Smooth muscle cell (in vitro differentiated cells): ENCODE measurements at regions not wholly inside any gene's neighbourhood (a gene's known extent, or its start where the extent isn't known, plus 50 kb on each side); places are given as distances from the start of the nearest gene placed in this dataset.

ENCODE experiments used
- DNase-seq: peaks from one replicate; lab custom pipeline; 2025; ENCODE audit not compliant: unreplicated experiment; lab: John Stamatoyannopoulos, UW
- H2AFZ ChIP-seq: fragments of 200-600 bp; sonication (generic); 2 replicates; pipeline ENCODE4 v1.6.0; 2016; ENCODE audit warnings: antibody characterized with exemption, low read depth, mild to moderate bottlenecking
- H3F3A ChIP-seq: fragments of 200-600 bp; sonication (generic); 2 replicates; pipeline ENCODE4 v1.6.0; 2017; ENCODE audit warnings: antibody characterized with exemption, low read depth
- H3K27ac ChIP-seq: fragments of 200-600 bp; sonication (generic); 2 replicates; pipeline ENCODE4 v1.5.1; 2016; ENCODE audit warnings: low read depth, mild to moderate bottlenecking
- H3K27me3 ChIP-seq: fragments of 200-600 bp; sonication (generic); 2 replicates; pipeline ENCODE4 v1.6.1; 2016; ENCODE audit warnings: low read depth, mild to moderate bottlenecking
- H3K36me3 ChIP-seq: fragments of 200-600 bp; sonication (generic); 2 replicates; pipeline ENCODE4 v1.5.1; 2016; ENCODE audit warnings: low read depth
- H3K4me1 ChIP-seq: fragments of 200-600 bp; sonication (generic); 2 replicates; pipeline ENCODE4 v1.5.1; 2016; ENCODE audit warnings: low read depth
- H3K4me2 ChIP-seq: fragments of 200-600 bp; sonication (generic); 2 replicates; pipeline ENCODE4 v1.6.0; 2016; ENCODE audit warnings: mild to moderate bottlenecking
- H3K4me3 ChIP-seq: fragments of 200-600 bp; sonication (generic); 2 replicates; pipeline ENCODE4 v1.5.1; 2016; ENCODE audit warnings: mild to moderate bottlenecking
- H3K79me2 ChIP-seq: fragments of 200-600 bp; sonication (generic); 2 replicates; pipeline ENCODE4 v1.6.0; 2016; ENCODE audit warnings: low read depth, mild to moderate bottlenecking
- H3K9ac ChIP-seq: fragments of 200-600 bp; sonication (generic); 2 replicates; pipeline ENCODE4 v1.6.0; 2016; ENCODE audit warnings: low read depth
- H3K9me3 ChIP-seq: fragments of 200-600 bp; sonication (generic); replicated peaks from 2 replicates; pipeline ENCODE4 v1.5.1; 2016; ENCODE audit warnings: low read depth
- H4K20me1 ChIP-seq: fragments of 200-600 bp; sonication (generic); 2 replicates; pipeline ENCODE4 v1.6.0; 2016; ENCODE audit warnings: low read depth
- CTCF ChIP-seq: fragments of 200-600 bp; sonication (generic); IDR thresholded peaks from 2 replicates; pipeline ENCODE4 v1.5.1; 2017; ENCODE audit warnings: borderline replicate concordance, mild to moderate bottlenecking, antibody characterized with exemption; ENCODE audit not compliant: insufficient read depth, poor library complexity, severe bottlenecking
- WGBS: methylation state at CpG from one replicate; pipeline ENCODE4 v1.1.7; 2016; ENCODE audit warnings: low lambda C conversion rate; 5-methylcytosine and 5-hydroxymethylcytosine counted together

- H2AFZ ChIP-seq, result no peak overlapping the region
- no peaks in the 10 kb centered on the region for H3K79me2 ChIP-seq
- H3K36me3 ChIP-seq, result no peaks in the 10 kb centered on the region
- H3K4me3 ChIP-seq, result no peak overlapping the region
- DNase-seq, result no peak
- no peaks in the 10 kb centered on the region for H3K9me3 ChIP-seq
- no peak for TF ChIP-seq CTCF
- no peaks in the 10 kb centered on the region for H3K27me3 ChIP-seq
- no peak overlapping the region for H3K9ac ChIP-seq
- H3K27ac ChIP-seq, result no peak overlapping the region
- H4K20me1 ChIP-seq, result no peaks in the 10 kb centered on the region
- no peaks in the 10 kb centered on the region for H3K4me1 ChIP-seq
- WGBS, result 96% methylated on average over 2 of the region's 2 CpGs
- no peak overlapping the region for H3K4me2 ChIP-seq
- no peaks in the 10 kb centered on the region for H3F3A ChIP-seq
Measured at GRCh38 chr2:163142618-163143017, 304.1 kb upstream of the KCNH7 start.

- Histone ChIP-seq H3K27me3 (no peaks in the 10 kb centered on the region), H2AFZ (no peak overlapping the region), H3K9me3 (no peaks in the 10 kb centered on the region), H3F3A (no peaks in the 10 kb centered on the region), H3K79me2 (no peaks in the 10 kb centered on the region), H3K4me2 (no peak overlapping the region), H3K4me1 (no peaks in the 10 kb centered on the region), H3K9ac (no peak overlapping the region), H3K4me3 (no peak overlapping the region), H3K36me3 (no peaks in the 10 kb centered on the region), H4K20me1 (no peaks in the 10 kb centered on the region), H3K27ac (no peak overlapping the region)
- 77% methylated on average over 2 of the region's 2 CpGs for WGBS
- TF ChIP-seq CTCF, result no peak
- no peak for DNase-seq
Measured at GRCh38 chr2:163138947-163139346, 300.4 kb upstream of the KCNH7 start.

GRCh38 chr2:163135256-163135655, 296.7 kb upstream of the KCNH7 start:
- Histone ChIP-seq H3K9me3 (no peaks in the 10 kb centered on the region), H2AFZ (no peak overlapping the region), H3K4me1 (no peaks in the 10 kb centered on the region), H3K9ac (no peak overlapping the region), H3F3A (no peaks in the 10 kb centered on the region), H3K27me3 (peaks cover 3% of the 10 kb centered on the region), H3K36me3 (no peaks in the 10 kb centered on the region), H3K27ac (no peak overlapping the region), H4K20me1 (no peaks in the 10 kb centered on the region), H3K4me3 (no peak overlapping the region), H3K79me2 (no peaks in the 10 kb centered on the region), H3K4me2 (no peak overlapping the region)
- TF ChIP-seq CTCF, result no peak
- no peak for DNase-seq
- WGBS, result 82% methylated on average over 1 of the region's 1 CpG

- TF ChIP-seq CTCF, result no peak
- H3K9me3 ChIP-seq, result no peaks in the 10 kb centered on the region
- H3K9ac ChIP-seq, result no peak overlapping the region
- H3K4me3 ChIP-seq, result no peak overlapping the region
- H3K27ac ChIP-seq, result no peak overlapping the region
- no peak for DNase-seq
- H3K36me3 ChIP-seq, result no peaks in the 10 kb centered on the region
- H3K79me2 ChIP-seq, result no peaks in the 10 kb centered on the region
- peaks cover 19% of the 10 kb centered on the region for H3K27me3 ChIP-seq
- no peak overlapping the region for H3K4me2 ChIP-seq
- H3K4me1 ChIP-seq, result no peaks in the 10 kb centered on the region
- H3F3A ChIP-seq, result no peaks in the 10 kb centered on the region
- H4K20me1 ChIP-seq, result no peaks in the 10 kb centered on the region
- no peak overlapping the region for H2AFZ ChIP-seq
Measured at GRCh38 chr2:163133602-163134001, 295.0 kb upstream of the KCNH7 start.
